MG63 (cell line): ENCODE measurements at regions not wholly inside any gene's neighbourhood (a gene's known extent, or its start where the extent isn't known, plus 50 kb on each side); places are given as distances from the start of the nearest gene placed in this dataset.
"Not testable (repeated sequence)": the region's sequence is repeated elsewhere in the genome, so short reads cannot be mapped to it uniquely, and the experiment has no call there.

Source experiments
- DNase-seq: peaks from one replicate; pipeline ENCODE4 v3.0.0-alpha.2; 2020
- H3K27me3 ChIP-seq: fragments of 250-450 bp; sonication (Bioruptor Pico); 2 replicates; pipeline ENCODE4 v1.5.1; 2020; ENCODE audit warnings: mild to moderate bottlenecking, moderate library complexity
- H3K36me3 ChIP-seq: fragments of 250-450 bp; sonication (Bioruptor Pico); 2 replicates; pipeline ENCODE4 v1.5.1; 2020; ENCODE audit warnings: mild to moderate bottlenecking, moderate library complexity
- H3K4me3 ChIP-seq: fragments of 250-450 bp; sonication (Bioruptor Pico); 2 replicates; pipeline ENCODE4 v1.5.1; 2020; ENCODE audit warnings: mild to moderate bottlenecking, moderate library complexity
- H3K9me3 ChIP-seq: fragments of 250-450 bp; sonication (Bioruptor Pico); 2 replicates; pipeline ENCODE4 v1.5.1; 2020; ENCODE audit warnings: mild to moderate bottlenecking, moderate library complexity

DNA sequence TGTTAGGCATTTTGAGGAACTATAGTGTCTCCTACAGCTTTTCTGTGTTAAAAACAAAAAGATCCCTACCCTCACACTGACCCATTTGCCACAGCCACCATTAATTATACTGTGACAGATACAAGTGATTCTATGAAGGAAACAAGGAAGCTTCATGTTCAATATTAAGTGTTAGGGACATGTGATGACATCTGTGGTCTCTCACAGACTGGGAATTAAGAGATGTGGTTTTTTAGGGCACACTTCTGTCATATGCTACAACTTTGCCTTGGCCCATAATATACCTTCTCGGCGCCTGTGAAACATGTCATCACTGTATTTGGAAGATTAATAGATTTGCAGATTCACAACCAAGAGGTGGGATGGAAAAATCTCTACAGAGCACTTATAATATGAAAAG is 102.9 kb upstream of the TCF21 start:
- DNase-seq: no peak
- no peaks in the 10 kb centered on the region for H3K36me3 ChIP-seq
- H3K9me3 ChIP-seq: no peaks in the 10 kb centered on the region
- H3K4me3 ChIP-seq: no peak overlapping the region
- H3K27me3 ChIP-seq: no peaks in the 10 kb centered on the region

DNA sequence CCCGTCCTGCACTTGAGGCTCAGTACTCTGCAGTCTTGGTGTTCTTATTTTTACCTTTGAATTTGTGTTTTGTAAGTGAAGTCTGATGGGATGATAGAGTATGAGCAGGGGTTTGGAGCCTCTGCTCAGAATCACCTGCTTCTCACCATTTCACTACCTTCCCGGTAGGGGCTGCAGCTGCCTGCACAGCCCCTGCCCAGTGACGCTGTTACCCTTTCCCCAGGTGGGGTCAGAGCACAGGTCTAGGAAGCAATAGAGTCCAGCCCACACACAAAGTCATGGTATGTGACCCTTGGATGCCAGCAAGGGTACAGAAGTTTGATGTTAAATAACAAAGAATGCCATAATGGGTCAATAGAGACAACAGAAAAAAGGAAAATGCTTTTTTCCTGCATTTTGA is 101.8 kb upstream of the TCF21 start:
- no peaks in the 10 kb centered on the region for H3K27me3 ChIP-seq

GRCh38 chr6:133787859-133788505 is 100.9 kb upstream of the TCF21 start:
- Histone ChIP-seq H3K4me3 (no peak overlapping the region), H3K27me3 (no peaks in the 10 kb centered on the region), H3K9me3 (0 out of 2 replicates have a peak, but pooled peaks cover 1% of the 10 kb centered on the region), H3K36me3 (no peaks in the 10 kb centered on the region)
- no peak for DNase-seq

More for the DNA sequence above, 101.8 kb upstream of the TCF21 start:
- Histone ChIP-seq H3K9me3 (no peaks in the 10 kb centered on the region), H3K36me3 (no peaks in the 10 kb centered on the region), H3K4me3 (no peak overlapping the region)
- DNase-seq: no peak

- DNase-seq: no peak
- Histone ChIP-seq H3K36me3 (no peaks in the 10 kb centered on the region), H3K27me3 (no peaks in the 10 kb centered on the region), H3K9me3 (peaks cover 7% of the 10 kb centered on the region; the same call in 1 of the 2 replicates), H3K4me3 (no peak overlapping the region)
Measured at GRCh38 chr6:133788556-133788955, 100.4 kb upstream of the TCF21 start.

DNA sequence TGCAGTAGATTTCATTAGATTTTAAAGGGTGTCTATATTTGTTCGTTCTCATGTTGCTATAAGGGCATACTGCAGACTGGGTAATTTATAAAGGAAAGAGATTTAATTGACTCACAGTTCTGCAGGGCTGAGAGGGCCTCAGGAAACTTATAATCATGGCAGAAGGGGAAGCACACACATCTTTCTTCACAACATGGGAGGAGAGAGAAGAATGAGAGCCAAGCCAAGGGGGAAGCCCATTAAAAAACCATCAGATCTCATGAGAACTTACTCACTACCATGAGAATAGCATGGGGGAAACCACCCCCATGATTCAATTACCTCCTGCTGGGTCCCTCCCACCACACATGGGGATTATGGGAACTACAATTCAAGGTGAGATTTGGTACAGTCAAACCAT is 99.5 kb upstream of the TCF21 start:
- H3K9me3 ChIP-seq, H3K4me3 ChIP-seq, DNase-seq, H3K27me3 ChIP-seq, H3K36me3 ChIP-seq: not testable (repeated sequence)

- peaks cover 20% of the 10 kb centered on the region for H3K9me3 ChIP-seq
- not testable (repeated sequence) for H3K36me3 ChIP-seq, H3K4me3 ChIP-seq, H3K27me3 ChIP-seq, DNase-seq
Measured at GRCh38 chr6:133790756-133791155, 98.2 kb upstream of the TCF21 start.

GRCh38 chr6:133795051-133795450 is 93.9 kb upstream of the TCF21 start:
- peaks cover 51% of the 10 kb centered on the region for H3K9me3 ChIP-seq
- DNase-seq, H3K36me3 ChIP-seq, H3K4me3 ChIP-seq, H3K27me3 ChIP-seq: not testable (repeated sequence)

DNA sequence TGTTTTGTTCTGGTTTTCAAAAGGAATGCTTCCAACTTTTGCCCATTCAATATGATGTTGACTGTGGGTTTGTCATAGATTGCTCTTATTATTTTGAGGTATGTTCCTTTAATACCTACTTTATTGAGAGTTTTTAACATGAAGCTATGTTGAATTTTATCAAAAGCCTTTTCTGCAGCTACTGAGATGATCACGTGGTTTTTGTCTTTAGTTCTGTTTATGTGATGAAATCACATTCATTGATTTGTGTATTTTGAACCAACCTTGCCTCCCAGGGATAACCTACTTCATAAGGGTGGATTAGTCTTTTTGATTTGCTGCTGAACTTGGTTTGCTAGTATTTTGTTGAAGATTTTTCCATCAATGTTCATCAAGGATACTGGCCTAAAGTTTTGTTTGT is 92.7 kb upstream of the TCF21 start:
- DNase-seq: no peak
- H3K27me3 ChIP-seq: no peaks in the 10 kb centered on the region
- peaks cover 51% of the 10 kb centered on the region for H3K9me3 ChIP-seq
- no peak overlapping the region for H3K4me3 ChIP-seq
- H3K36me3 ChIP-seq: no peaks in the 10 kb centered on the region; the same call in 1 of the 2 replicates

DNA sequence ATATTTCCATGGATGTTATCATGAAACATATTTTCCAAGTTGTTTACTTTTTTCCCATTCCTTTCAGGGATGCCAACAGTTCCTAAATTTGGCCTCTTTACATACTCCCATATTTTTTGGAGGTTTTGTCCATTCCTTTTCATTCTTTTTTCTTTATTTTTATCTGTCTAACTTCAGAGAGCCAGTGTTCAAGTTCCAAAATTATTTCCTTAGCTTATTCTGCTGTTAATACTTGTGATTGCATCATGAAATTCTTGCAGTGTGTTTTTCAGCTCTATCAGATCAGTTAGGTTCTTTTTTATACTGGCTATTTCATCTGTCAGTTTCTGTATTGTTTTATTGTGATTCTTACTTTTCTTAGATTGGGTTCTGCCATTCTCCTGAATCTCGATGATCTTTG is 89.9 kb upstream of the TCF21 start:
- no peak for DNase-seq
- no peak overlapping the region for H3K4me3 ChIP-seq
- H3K9me3 ChIP-seq: peaks cover 49% of the 10 kb centered on the region
- no peaks in the 10 kb centered on the region for H3K27me3 ChIP-seq
- H3K36me3 ChIP-seq: no peaks in the 10 kb centered on the region; the same call in 1 of the 2 replicates

DNA sequence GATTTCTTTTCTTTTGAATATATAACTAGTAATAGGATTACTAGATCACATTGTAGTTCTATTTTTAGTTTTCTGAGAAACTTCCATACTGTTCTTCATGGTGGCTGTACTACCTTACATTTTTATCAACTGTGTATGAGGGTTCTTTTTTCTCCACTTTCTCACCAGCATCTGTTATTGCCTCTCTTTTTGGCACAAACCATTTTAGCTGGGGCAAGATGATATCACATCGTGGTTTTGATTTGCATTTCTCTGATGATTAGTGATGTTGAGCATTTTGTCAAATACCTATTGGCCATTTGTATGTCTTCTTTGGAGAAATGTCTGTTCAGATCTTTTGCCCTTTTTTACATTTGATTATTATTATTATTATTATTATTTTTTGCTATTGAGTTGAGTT is 86.1 kb upstream of the TCF21 start:
- H3K9me3 ChIP-seq: peaks cover 26% of the 10 kb centered on the region
- no peaks in the 10 kb centered on the region for H3K36me3 ChIP-seq
- no peak overlapping the region for H3K4me3 ChIP-seq
- DNase-seq: no peak
- H3K27me3 ChIP-seq: no peaks in the 10 kb centered on the region

DNA sequence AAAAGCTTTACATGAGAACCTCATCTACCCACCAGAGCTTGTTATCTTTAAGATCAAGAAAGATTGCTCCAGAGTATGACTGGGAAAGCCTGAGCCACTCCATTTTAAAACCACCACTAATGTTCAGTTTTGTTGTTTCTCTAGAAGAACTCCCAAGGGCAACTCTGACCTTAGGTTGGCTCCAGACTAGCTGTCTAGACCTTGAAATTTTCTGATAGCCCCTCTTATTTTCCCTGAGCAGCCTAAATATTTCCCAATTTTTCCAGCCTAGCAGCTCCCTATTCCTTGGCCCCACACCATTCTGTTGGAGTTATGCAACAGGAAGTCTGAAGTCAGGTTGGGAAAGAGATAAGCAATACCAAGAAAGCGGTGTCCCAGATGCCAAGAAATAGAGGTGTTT is 84.6 kb upstream of the TCF21 start:
- peaks cover 14% of the 10 kb centered on the region for H3K9me3 ChIP-seq
- H3K27me3 ChIP-seq: no peaks in the 10 kb centered on the region
- H3K4me3 ChIP-seq: no peak overlapping the region
- no peaks in the 10 kb centered on the region; the same call in 1 of the 2 replicates for H3K36me3 ChIP-seq
- DNase-seq: no peak

DNA sequence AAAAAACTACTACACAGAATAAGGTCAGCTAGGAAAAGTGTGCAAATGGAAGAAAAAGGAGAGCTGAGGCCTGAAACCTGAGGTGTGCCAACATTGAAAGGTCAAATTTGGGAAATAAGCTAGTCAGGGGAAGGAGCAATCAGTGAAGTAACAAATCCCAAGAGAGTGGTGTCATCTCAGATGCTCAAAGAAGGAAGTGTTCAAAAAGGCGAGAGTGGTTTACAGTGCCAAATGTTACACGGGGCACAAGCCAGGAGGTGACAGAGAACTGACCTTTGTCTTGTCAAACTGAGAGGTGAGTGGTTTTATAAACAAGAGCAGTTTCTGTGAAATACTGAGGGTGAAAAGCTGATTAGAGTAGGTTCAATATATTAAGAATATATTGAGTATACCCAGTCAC is 83.0 kb upstream of the TCF21 start:
- Histone ChIP-seq H3K36me3 (no peaks in the 10 kb centered on the region; the same call in 1 of the 2 replicates), H3K27me3 (no peaks in the 10 kb centered on the region), H3K4me3 (no peak overlapping the region), H3K9me3 (peaks cover 8% of the 10 kb centered on the region)
- DNase-seq: no peak

DNA sequence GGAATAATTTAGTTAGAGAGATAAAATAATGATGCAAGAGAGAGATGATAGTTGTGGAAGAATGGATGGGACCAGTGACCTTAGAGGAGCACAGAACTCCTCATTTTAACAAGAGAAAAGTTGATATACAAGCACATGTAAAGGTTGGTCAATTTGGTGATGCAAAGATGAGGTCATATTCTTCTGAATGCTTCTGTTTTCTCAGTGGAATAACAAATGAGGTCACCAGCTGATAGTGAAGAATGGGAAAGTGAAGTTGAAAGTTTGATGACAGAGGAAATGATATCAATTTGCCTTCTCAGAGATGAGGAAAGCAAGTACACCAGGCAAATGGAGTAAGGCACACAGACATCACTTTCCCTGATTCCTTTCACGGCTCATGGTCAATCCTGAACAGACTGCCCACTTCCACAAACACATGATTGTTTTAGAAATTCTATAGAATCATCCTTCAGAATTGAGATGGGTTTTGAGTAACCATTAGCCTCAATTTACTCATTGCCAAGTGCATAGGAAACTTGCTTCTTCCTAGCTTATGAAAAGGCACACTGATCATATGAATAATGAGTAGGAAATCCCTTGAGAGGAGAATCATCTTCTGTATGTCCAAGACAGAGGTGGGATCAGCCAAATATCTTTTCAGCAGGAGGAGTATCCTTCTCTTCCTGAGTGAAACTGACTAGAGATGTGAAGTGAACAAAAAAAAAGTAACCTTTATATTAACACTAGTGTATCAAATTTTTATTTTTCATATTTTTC is 82.4 kb upstream of the TCF21 start:
- H3K27me3 ChIP-seq: no peaks in the 10 kb centered on the region
- H3K9me3 ChIP-seq: peaks cover 8% of the 10 kb centered on the region
- no peak overlapping the region for H3K4me3 ChIP-seq
- H3K36me3 ChIP-seq: no peaks in the 10 kb centered on the region; the same call in 1 of the 2 replicates
- DNase-seq: no peak

DNA sequence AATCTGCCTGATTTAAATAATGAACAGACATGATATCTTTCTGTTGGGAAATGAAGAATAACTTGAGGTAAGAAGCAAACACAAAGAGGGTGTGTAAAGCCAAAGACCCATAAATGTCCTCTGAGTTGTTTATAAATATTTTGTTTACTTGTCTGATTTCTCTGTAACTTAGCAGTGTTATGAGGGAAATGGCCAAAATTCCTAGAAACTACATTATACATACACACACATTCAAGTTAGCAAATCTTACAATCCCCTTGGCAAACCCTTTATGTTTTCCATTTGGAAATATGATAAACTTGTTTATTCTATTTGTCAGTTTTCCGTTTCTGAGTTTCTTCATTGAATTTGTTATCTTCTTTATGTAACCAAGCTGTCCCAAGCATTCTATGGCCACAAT is 81.4 kb upstream of the TCF21 start:
- no peak overlapping the region for H3K4me3 ChIP-seq
- no peak for DNase-seq
- peaks cover 9% of the 10 kb centered on the region for H3K9me3 ChIP-seq
- no peaks in the 10 kb centered on the region; the same call in 1 of the 2 replicates for H3K36me3 ChIP-seq
- no peaks in the 10 kb centered on the region for H3K27me3 ChIP-seq

GRCh38 chr6:133809406-133809805 is 79.5 kb upstream of the TCF21 start:
- no peak for DNase-seq
- Histone ChIP-seq H3K4me3 (no peak overlapping the region), H3K9me3 (peaks cover 11% of the 10 kb centered on the region)

DNA sequence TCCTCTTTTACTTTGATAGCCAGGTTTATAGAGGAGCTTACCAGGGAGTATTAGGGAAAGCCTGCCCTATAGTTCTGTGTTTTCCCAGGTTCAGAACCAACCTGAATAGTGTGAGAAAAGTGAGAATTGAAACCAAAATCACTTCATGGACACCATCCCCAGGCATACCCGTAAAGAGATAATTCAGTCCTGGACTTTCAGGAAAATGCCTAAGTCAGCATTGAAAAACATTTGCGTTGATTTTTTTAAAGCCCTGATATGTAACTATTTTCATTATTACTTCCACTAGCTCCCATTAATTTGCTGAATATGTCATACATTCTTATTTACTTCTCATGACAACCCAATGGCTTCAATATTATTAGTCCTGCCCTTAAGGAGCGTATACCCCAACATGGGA is 77.4 kb upstream of the TCF21 start:
- Histone ChIP-seq H3K27me3 (no peaks in the 10 kb centered on the region), H3K36me3 (no peaks in the 10 kb centered on the region; the same call in 1 of the 2 replicates), H3K4me3 (no peak overlapping the region), H3K9me3 (peaks cover 13% of the 10 kb centered on the region)
- no peak for DNase-seq

More at GRCh38 chr6:133809406-133809805, 79.5 kb upstream of the TCF21 start:
- H3K36me3 ChIP-seq: no peaks in the 10 kb centered on the region; the same call in 1 of the 2 replicates
- no peaks in the 10 kb centered on the region for H3K27me3 ChIP-seq

- not testable (repeated sequence) for H3K27me3 ChIP-seq, DNase-seq, H3K36me3 ChIP-seq, H3K4me3 ChIP-seq
- peaks cover 13% of the 10 kb centered on the region for H3K9me3 ChIP-seq
Measured at GRCh38 chr6:133812446-133812845, 76.5 kb upstream of the TCF21 start.

DNA sequence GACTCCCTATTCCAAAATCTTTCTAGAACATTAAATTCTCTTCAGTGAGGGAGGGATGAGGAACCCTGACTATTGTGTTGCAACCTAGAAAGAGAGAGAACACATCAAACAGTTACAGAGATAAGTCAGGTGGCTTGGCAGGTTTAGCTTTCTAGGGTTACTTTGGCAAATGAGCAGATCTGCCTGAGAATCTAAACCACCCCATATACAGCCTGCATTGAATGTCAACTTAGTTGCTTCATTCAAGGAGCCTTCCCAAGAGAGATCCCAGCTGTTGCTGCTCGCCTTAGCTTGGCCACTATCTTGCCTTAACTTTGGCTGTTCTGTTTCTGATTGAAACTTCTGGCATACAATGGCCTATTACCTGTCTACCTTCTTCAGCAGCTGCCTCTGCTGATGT is 74.7 kb upstream of the TCF21 start:
- DNase-seq: no peak
- H3K36me3 ChIP-seq: no peaks in the 10 kb centered on the region
- peaks cover 13% of the 10 kb centered on the region for H3K9me3 ChIP-seq
- no peaks in the 10 kb centered on the region for H3K27me3 ChIP-seq
- H3K4me3 ChIP-seq: no peak overlapping the region
